Brain microvascular endothelial cell (primary cell): ENCODE measurements at regions not wholly inside any gene's neighbourhood (a gene's known extent, or its start where the extent isn't known, plus 50 kb on each side); places are given as distances from the start of the nearest gene placed in this dataset.

Experiments used
- DNase-seq: peaks from one replicate; pipeline ENCODE4 v3.0.0-alpha.2; 2020
- H3K27ac ChIP-seq: fragments of 250-450 bp; sonication (Bioruptor Pico); 2 replicates; pipeline ENCODE4 v1.5.1; 2020; ENCODE audit warnings: mild to moderate bottlenecking, moderate library complexity
- H3K27me3 ChIP-seq: fragments of 250-450 bp; sonication (Bioruptor Pico); replicated peaks from 2 replicates; pipeline ENCODE4 v1.5.1; 2020; ENCODE audit warnings: mild to moderate bottlenecking
- H3K36me3 ChIP-seq: fragments of 250-450 bp; sonication (Bioruptor Pico); replicated peaks from 2 replicates; pipeline ENCODE4 v1.5.1; 2020; ENCODE audit warnings: mild to moderate bottlenecking
- H3K4me3 ChIP-seq: 2 replicates; pipeline ENCODE4 v1.5.1; 2011; ENCODE audit warnings: low read depth, mild to moderate bottlenecking, control low read depth, low read length, moderate library complexity
- CTCF ChIP-seq: IDR thresholded peaks from 2 replicates; pipeline ENCODE4 v1.5.1; 2011; ENCODE audit warnings: low read depth, mild to moderate bottlenecking, moderate library complexity, low read length, control low read depth, inconsistent platforms; ENCODE audit errors: missing control alignments
- in situ Hi-C: cut with HindIII; loops from 2 replicates; pipeline ENCODE4 v1.10.0; 2017; ENCODE audit warnings: low sequenced_read_pairs, low pct_ligation_motif_present

- no peaks in the 10 kb centered on the region for H3K27me3 ChIP-seq
- no peak for DNase-seq
- H3K4me3 ChIP-seq: no peak overlapping the region
- no peaks in the 10 kb centered on the region for H3K36me3 ChIP-seq
- H3K27ac ChIP-seq: no peak overlapping the region
- no peak for TF ChIP-seq CTCF
- in situ Hi-C loops: no loop called here
These were observed 176.7 kb downstream of the ST6GAL2 start for GRCh38 chr2:106709229-106709628.

GRCh38 chr2:106719222-106719621 lies 166.7 kb downstream of the ST6GAL2 start:
- Histone ChIP-seq H3K27ac (no peak overlapping the region), H3K27me3 (no peaks in the 10 kb centered on the region), H3K36me3 (no peaks in the 10 kb centered on the region), H3K4me3 (no peak overlapping the region)
- TF ChIP-seq CTCF: no peak
- in situ Hi-C loops: no loop called here
- no peak for DNase-seq

- Histone ChIP-seq H3K36me3 (no peaks in the 10 kb centered on the region), H3K4me3 (no peak overlapping the region), H3K27me3 (no peaks in the 10 kb centered on the region), H3K27ac (no peak overlapping the region)
- no peak for TF ChIP-seq CTCF
- DNase-seq: no peak
- in situ Hi-C loops: no loop called here
These were observed 165.9 kb downstream of the ST6GAL2 start for GRCh38 chr2:106720026-106720425.

GRCh38 chr2:106724301-106724794 lies 161.6 kb downstream of the ST6GAL2 start:
- no peak for TF ChIP-seq CTCF
- DNase-seq: no peak
- Histone ChIP-seq H3K27me3 (no peaks in the 10 kb centered on the region), H3K27ac (no peak overlapping the region), H3K36me3 (no peaks in the 10 kb centered on the region), H3K4me3 (no peak overlapping the region)
- in situ Hi-C loops: no loop called here

GRCh38 chr2:106734165-106734564 lies 151.8 kb downstream of the ST6GAL2 start:
- no peak for DNase-seq

More at GRCh38 chr2:106734165-106734564, 151.8 kb downstream of the ST6GAL2 start:
- Histone ChIP-seq H3K27me3 (no peaks in the 10 kb centered on the region), H3K4me3 (no peak overlapping the region), H3K27ac (no peak overlapping the region), H3K36me3 (no peaks in the 10 kb centered on the region)
- no peak for TF ChIP-seq CTCF
- in situ Hi-C loops: no loop called here
